ENCODE measurements at regions not wholly inside any gene's neighbourhood (a gene's known extent, or its start where the extent isn't known, plus 50 kb on each side); places are given as distances from the start of the nearest gene placed in this dataset.

GRCh38 chr16:80120899-80121521, 419.8 kb upstream of the DYNLRB2 start:
- no peaks in the 10 kb centered on the region for H4K20me1 ChIP-seq (ENCODE audit: control insufficient read depth, insufficient read depth, insufficient read length)
- no peak overlapping the region for H3T11ph ChIP-seq (ENCODE audit: low read length)
- H3K9ac ChIP-seq (ENCODE audit: extremely low read depth, insufficient read length, low read length), result no peak overlapping the region
- Mint-ChIP-seq H3K4me3 (no peak overlapping the region), H3K36me3 (ENCODE audit: insufficient read depth in 1 of 3, low read depth in 3 of 3) (no peaks in the 10 kb centered on the region; a peak in 1 of 7 replicates), H3K27me3 (ENCODE audit: low read depth) (no peaks in the 10 kb centered on the region; the same call in 1 of the 2 replicates), H3K27ac (no peak overlapping the region), H3K9me3 (no peaks in the 10 kb centered on the region), H3K4me1 (no peaks in the 10 kb centered on the region)
- WGBS (ENCODE audit: extremely low coverage, insufficient read length, low lambda C conversion rate), result no CpG with 5 or more reads among the region's 3 CpGs
- no peak overlapping the region for H2BK15ac ChIP-seq (ENCODE audit: low read depth, low read length)
- H3K27me3 ChIP-seq (ENCODE audit: insufficient read depth, low read length), result no peaks in the 10 kb centered on the region
- no peak overlapping the region for H2BK12ac ChIP-seq (ENCODE audit: insufficient read length, low read depth, low read length)
- H2AK5ac ChIP-seq (ENCODE audit: insufficient read length, low read length), result no peak overlapping the region
- no peak for DNase-seq
- H4K5ac ChIP-seq (ENCODE audit: insufficient read length, low read depth, low read length), result no peak overlapping the region
- no peaks in the 10 kb centered on the region for H3K23me2 ChIP-seq (ENCODE audit: insufficient read length, low read depth, low read length, poor library complexity, severe bottlenecking)
- no peak overlapping the region for H3K27ac ChIP-seq (ENCODE audit: insufficient read length, low read depth, low read length)
- no peaks in the 10 kb centered on the region for H3K9me3 ChIP-seq (ENCODE audit: control insufficient read depth, low read depth, low read length)
- H3K14ac ChIP-seq (ENCODE audit: insufficient read depth, low read length), result no peak overlapping the region
- no peak overlapping the region for H2BK5ac ChIP-seq (ENCODE audit: insufficient read length, low read length)
- no peak overlapping the region for H4K91ac ChIP-seq (ENCODE audit: insufficient read length, low read depth, low read length)
- H3K23ac ChIP-seq (ENCODE audit: insufficient read length, low read depth, low read length), result no peak overlapping the region
- H3K4me2 ChIP-seq (ENCODE audit: insufficient read depth, insufficient read length, low read length), result no peak overlapping the region
- H3K18ac ChIP-seq (ENCODE audit: insufficient read length, low read depth, low read length), result no peak overlapping the region
- H3K79me1 ChIP-seq (ENCODE audit: insufficient read depth, low read depth, low read length, poor library complexity, severe bottlenecking), result no peaks in the 10 kb centered on the region
- H4K8ac ChIP-seq (replicated peaks; ENCODE audit: insufficient read length, low read depth, low read length), result no peak overlapping the region
- H3K56ac ChIP-seq (ENCODE audit: insufficient read length, low read depth, low read length), result no peak overlapping the region
- no peak overlapping the region for H2BK20ac ChIP-seq (ENCODE audit: low read depth, low read length, poor library complexity, severe bottlenecking)
- H3K4ac ChIP-seq (ENCODE audit: low read depth, low read length), result no peak overlapping the region
- no peak for TF ChIP-seq CTCF (conservative IDR thresholded peaks at IDR 0.05)
- H3K4me1 ChIP-seq (ENCODE audit: insufficient read depth, low read length), result no peaks in the 10 kb centered on the region
- H3K79me2 ChIP-seq (ENCODE audit: insufficient read depth, low read length), result no peaks in the 10 kb centered on the region
- H2BK120ac ChIP-seq (ENCODE audit: low read depth, low read length, poor library complexity, severe bottlenecking), result no peak overlapping the region
- H2AFZ ChIP-seq (ENCODE audit: low read length), result no peak overlapping the region

All from H9 (cell line).